ENCODE measurements at regions not wholly inside any gene's neighbourhood (a gene's known extent, or its start where the extent isn't known, plus 50 kb on each side); places are given as distances from the start of the nearest gene placed in this dataset.

- no peak for TF ChIP-seq ZFX (IDR thresholded peaks at IDR 0.05)
- TF ChIP-seq, protein P1, sequence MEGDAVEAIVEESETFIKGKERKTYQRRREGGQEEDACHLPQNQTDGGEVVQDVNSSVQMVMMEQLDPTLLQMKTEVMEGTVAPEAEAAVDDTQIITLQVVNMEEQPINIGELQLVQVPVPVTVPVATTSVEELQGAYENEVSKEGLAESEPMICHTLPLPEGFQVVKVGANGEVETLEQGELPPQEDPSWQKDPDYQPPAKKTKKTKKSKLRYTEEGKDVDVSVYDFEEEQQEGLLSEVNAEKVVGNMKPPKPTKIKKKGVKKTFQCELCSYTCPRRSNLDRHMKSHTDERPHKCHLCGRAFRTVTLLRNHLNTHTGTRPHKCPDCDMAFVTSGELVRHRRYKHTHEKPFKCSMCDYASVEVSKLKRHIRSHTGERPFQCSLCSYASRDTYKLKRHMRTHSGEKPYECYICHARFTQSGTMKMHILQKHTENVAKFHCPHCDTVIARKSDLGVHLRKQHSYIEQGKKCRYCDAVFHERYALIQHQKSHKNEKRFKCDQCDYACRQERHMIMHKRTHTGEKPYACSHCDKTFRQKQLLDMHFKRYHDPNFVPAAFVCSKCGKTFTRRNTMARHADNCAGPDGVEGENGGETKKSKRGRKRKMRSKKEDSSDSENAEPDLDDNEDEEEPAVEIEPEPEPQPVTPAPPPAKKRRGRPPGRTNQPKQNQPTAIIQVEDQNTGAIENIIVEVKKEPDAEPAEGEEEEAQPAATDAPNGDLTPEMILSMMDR (conservative IDR thresholded peaks at IDR 0.05) = no peak
- H3K27ac ChIP-seq = no peak overlapping the region
These were observed 353.0 kb downstream of the ADGRL2 start for GRCh38 chr1:82153752-82154151.

DNA sequence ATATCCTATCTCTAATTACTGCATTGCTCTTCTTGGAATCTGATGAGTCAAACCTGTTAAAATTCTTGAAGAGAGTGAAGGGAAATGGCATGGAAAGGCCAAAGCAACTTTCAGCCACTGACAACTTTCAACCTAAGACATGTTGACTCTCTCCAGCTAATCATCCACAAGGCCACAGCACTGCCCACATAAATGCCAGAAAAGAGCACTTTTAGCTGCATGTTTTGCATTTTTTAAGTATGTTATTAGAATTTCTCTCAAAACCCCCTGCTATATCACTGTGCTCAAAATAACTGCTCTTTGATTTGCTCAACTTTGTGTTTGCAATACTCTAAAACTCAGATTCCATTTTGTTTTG lies 352.5 kb downstream of the ADGRL2 start:
- TF ChIP-seq ZFX (IDR thresholded peaks at IDR 0.05) = no peak
- TF ChIP-seq, protein P1 (conservative IDR thresholded peaks at IDR 0.05) = no peak
- no peak overlapping the region for H3K27ac ChIP-seq

DNA sequence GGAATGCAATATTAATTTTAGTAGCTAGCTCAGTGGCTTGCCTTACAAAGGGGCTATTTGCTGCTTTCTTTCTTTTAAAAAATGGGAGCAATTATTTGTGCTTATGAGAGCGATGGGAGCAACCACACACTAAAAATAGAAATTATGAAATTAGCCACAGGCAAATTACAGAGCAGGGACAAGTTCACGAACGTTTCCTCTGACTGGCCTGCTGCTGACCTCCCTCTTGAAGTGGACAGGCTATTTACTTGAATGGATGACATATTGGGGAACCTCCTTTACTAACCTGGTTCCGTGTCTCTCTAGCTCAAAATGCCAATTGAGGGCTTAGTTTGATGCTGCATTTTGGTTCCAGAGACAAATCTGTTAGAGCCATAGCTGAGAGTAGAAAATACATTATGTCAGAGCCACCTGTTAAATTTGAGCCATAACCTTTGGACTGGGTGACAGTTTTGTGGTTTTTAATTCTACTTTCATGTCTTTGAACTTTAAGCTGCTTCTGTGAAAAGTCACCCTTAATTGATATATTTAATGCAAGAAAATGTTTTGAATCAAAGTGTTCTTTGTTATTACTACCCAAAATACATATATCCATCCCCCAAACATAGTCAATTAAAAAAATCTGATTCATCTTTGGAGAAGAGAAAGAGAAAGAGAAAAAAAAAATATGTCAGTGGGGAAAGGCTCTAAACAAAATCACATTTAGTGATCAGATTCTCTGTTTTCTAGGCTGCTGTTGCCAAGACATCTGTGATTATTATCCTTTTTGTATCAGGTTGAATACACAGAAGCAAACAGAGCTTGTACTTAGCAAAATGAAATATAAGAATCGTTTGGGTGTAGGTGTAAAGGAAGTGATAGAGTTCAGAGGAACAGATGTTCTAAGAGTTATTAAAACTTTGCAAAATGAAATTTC lies 351.9 kb downstream of the ADGRL2 start:
- TF ChIP-seq, protein P1 (conservative IDR thresholded peaks at IDR 0.05) = no peak
- no peak for TF ChIP-seq ZFX (IDR thresholded peaks at IDR 0.05)
- H3K27ac ChIP-seq = no peak overlapping the region

GRCh38 chr1:82145656-82146055 lies 344.9 kb downstream of the ADGRL2 start:
- TF ChIP-seq, protein P1 (conservative IDR thresholded peaks at IDR 0.05) = no peak
- no peak for TF ChIP-seq ZFX (IDR thresholded peaks at IDR 0.05)
- H3K27ac ChIP-seq = no peak overlapping the region

GRCh38 chr1:82143108-82143833 lies 342.5 kb downstream of the ADGRL2 start:
- TF ChIP-seq, protein P1 (conservative IDR thresholded peaks at IDR 0.05) = no peak
- no peak for TF ChIP-seq ZFX (IDR thresholded peaks at IDR 0.05)
- no peak overlapping the region for H3K27ac ChIP-seq

DNA sequence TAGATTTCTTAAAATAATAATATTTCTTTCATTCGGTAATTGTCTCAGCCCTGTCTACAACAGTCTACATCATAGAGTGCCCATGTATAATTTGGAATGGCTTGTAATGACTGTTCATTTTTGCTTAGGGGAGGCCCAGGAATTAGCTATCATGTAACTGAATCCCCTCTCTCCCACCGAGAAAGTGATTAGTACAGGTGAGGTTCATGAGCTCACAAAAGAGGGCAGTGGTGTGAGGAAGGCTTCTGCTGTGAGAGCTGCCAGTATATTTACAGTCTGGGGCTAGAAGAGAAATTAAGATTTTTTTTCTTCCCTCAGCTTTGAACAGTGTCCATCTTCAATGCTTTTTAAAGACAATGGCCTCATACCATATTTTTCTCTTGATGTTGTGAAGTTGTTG lies 340.7 kb downstream of the ADGRL2 start:
- TF ChIP-seq ZFX (IDR thresholded peaks at IDR 0.05) = no peak
- TF ChIP-seq, protein P1 (conservative IDR thresholded peaks at IDR 0.05) = no peak
- H3K27ac ChIP-seq = no peak overlapping the region

Data from C4-2B (cell line).